HL-60 (cell line): ENCODE measurements at regions not wholly inside any gene's neighbourhood (a gene's known extent, or its start where the extent isn't known, plus 50 kb on each side); places are given as distances from the start of the nearest gene placed in this dataset.
"Not testable (repeated sequence)": the region's sequence is repeated elsewhere in the genome, so short reads cannot be mapped to it uniquely, and the experiment has no call there.

Experiments used
- DNase-seq, 2 experiments: peaks; one replicate each; pipeline ENCODE4 v3.0.0-alpha.2; 2010 to 2020; ENCODE audit warnings: low read depth in 1 of 2, low spot score in 1 of 2
- H3K27ac ChIP-seq: fragments of 250-450 bp; sonication (Bioruptor Pico); replicated peaks from 2 replicates; pipeline ENCODE4 v1.5.1; 2020; ENCODE audit warnings: mild to moderate bottlenecking, moderate library complexity
- H3K27me3 ChIP-seq: fragments of 250-450 bp; sonication (Bioruptor Pico); 2 replicates; pipeline ENCODE4 v1.5.1; 2021; ENCODE audit warnings: mild to moderate bottlenecking, moderate library complexity; ENCODE audit not compliant: insufficient read depth, poor library complexity, severe bottlenecking
- H3K4me3 ChIP-seq: replicated peaks from 2 replicates; pipeline ENCODE4 v1.5.1; 2011; ENCODE audit warnings: mild to moderate bottlenecking, control low read depth, low read length; ENCODE audit not compliant: insufficient read depth
- CTCF ChIP-seq: IDR thresholded peaks from one replicate; pipeline ENCODE4 v1.5.1; 2011; ENCODE audit warnings: low read length, control low read depth, inconsistent platforms; ENCODE audit not compliant: insufficient read depth
- GABPA ChIP-seq: IDR thresholded peaks from 2 replicates; pipeline ENCODE4 v1.6.1; 2012; ENCODE audit warnings: low read depth
- POLR2AphosphoS5 ChIP-seq: IDR thresholded peaks from 2 replicates; pipeline ENCODE4 v1.6.1; 2012; ENCODE audit warnings: low read depth
- SPI1 ChIP-seq: IDR thresholded peaks from 2 replicates; pipeline ENCODE4 v1.6.1; 2012; ENCODE audit warnings: low read depth, mild to moderate bottlenecking, borderline replicate concordance
- TF ChIP-seq, protein P1 (sequence below): IDR thresholded peaks from 2 replicates; pipeline ENCODE4 v1.6.1; 2012; ENCODE audit warnings: low read depth; ENCODE audit not compliant: insufficient replicate concordance

- Histone ChIP-seq H3K27ac (no peak overlapping the region), H3K27me3 (no peaks in the 10 kb centered on the region), H3K4me3 (no peak overlapping the region)
- no peak for DNase-seq
- TF ChIP-seq GABPA (no peak), SPI1 (no peak), POLR2AphosphoS5 (no peak), CTCF (no peak)
- TF ChIP-seq, protein P1, sequence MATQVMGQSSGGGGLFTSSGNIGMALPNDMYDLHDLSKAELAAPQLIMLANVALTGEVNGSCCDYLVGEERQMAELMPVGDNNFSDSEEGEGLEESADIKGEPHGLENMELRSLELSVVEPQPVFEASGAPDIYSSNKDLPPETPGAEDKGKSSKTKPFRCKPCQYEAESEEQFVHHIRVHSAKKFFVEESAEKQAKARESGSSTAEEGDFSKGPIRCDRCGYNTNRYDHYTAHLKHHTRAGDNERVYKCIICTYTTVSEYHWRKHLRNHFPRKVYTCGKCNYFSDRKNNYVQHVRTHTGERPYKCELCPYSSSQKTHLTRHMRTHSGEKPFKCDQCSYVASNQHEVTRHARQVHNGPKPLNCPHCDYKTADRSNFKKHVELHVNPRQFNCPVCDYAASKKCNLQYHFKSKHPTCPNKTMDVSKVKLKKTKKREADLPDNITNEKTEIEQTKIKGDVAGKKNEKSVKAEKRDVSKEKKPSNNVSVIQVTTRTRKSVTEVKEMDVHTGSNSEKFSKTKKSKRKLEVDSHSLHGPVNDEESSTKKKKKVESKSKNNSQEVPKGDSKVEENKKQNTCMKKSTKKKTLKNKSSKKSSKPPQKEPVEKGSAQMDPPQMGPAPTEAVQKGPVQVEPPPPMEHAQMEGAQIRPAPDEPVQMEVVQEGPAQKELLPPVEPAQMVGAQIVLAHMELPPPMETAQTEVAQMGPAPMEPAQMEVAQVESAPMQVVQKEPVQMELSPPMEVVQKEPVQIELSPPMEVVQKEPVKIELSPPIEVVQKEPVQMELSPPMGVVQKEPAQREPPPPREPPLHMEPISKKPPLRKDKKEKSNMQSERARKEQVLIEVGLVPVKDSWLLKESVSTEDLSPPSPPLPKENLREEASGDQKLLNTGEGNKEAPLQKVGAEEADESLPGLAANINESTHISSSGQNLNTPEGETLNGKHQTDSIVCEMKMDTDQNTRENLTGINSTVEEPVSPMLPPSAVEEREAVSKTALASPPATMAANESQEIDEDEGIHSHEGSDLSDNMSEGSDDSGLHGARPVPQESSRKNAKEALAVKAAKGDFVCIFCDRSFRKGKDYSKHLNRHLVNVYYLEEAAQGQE = no peak
These were observed 600.5 kb upstream of the EDIL3 start for GRCh38 chr5:84985148-84985547.

- TF ChIP-seq CTCF = no peak
- TF ChIP-seq GABPA = no peak
- no peak for TF ChIP-seq POLR2AphosphoS5
- TF ChIP-seq SPI1 = no peak
- TF ChIP-seq, protein P1 = no peak
- Histone ChIP-seq H3K27ac (no peak overlapping the region), H3K27me3 (no peaks in the 10 kb centered on the region), H3K4me3 (no peak overlapping the region)
- DNase-seq = no peak
These were observed 602.0 kb upstream of the EDIL3 start for GRCh38 chr5:84986688-84987087.

GRCh38 chr5:85000671-85001070, 616.0 kb upstream of the EDIL3 start:
- no peak for DNase-seq
- H3K4me3 ChIP-seq = no peak overlapping the region
- H3K27me3 ChIP-seq = no peaks in the 10 kb centered on the region
- TF ChIP-seq POLR2AphosphoS5 = no peak
- no peak for TF ChIP-seq SPI1
- TF ChIP-seq CTCF = no peak
- TF ChIP-seq, protein P1 = no peak
- TF ChIP-seq GABPA = no peak
- no peak overlapping the region for H3K27ac ChIP-seq

DNA sequence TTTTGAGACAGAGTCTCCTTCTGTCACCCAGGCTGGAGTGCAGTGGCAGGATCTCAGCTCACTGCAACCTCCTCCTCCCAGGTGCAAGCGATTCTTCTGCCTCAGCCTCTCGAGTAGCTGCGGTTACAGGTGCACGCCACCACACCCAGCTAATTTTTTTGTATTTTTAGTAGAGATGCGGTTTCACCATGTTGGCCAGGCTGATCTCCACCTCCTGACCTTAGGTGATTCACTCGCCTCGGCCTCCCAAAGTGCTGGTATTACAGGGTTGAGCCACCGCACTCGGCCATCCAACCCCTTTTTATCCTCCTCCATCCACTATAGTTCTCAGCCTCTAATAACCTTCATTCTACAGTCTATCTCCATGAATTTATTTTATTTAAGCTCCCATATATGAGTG, 617.3 kb upstream of the EDIL3 start:
- H3K27ac ChIP-seq, H3K4me3 ChIP-seq, H3K27me3 ChIP-seq, DNase-seq: not testable (repeated sequence)
